ENCODE measurements at regions not wholly inside any gene's neighbourhood (a gene's known extent, or its start where the extent isn't known, plus 50 kb on each side); places are given as distances from the start of the nearest gene placed in this dataset.

- no peak for TF ChIP-seq SUPT20H (IDR thresholded peaks at IDR 0.05; ENCODE audit: borderline replicate concordance, control insufficient read depth, low read depth, low read length)
- TF ChIP-seq, protein P1, sequence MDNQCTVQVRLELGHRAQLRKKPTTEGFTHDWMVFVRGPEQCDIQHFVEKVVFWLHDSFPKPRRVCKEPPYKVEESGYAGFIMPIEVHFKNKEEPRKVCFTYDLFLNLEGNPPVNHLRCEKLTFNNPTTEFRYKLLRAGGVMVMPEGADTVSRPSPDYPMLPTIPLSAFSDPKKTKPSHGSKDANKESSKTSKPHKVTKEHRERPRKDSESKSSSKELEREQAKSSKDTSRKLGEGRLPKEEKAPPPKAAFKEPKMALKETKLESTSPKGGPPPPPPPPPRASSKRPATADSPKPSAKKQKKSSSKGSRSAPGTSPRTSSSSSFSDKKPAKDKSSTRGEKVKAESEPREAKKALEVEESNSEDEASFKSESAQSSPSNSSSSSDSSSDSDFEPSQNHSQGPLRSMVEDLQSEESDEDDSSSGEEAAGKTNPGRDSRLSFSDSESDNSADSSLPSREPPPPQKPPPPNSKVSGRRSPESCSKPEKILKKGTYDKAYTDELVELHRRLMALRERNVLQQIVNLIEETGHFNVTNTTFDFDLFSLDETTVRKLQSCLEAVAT (IDR thresholded peaks at IDR 0.05), result 0 out of 2 replicates have a peak, but pooled peaks have one; percentile 29
- TF ChIP-seq, protein P2, sequence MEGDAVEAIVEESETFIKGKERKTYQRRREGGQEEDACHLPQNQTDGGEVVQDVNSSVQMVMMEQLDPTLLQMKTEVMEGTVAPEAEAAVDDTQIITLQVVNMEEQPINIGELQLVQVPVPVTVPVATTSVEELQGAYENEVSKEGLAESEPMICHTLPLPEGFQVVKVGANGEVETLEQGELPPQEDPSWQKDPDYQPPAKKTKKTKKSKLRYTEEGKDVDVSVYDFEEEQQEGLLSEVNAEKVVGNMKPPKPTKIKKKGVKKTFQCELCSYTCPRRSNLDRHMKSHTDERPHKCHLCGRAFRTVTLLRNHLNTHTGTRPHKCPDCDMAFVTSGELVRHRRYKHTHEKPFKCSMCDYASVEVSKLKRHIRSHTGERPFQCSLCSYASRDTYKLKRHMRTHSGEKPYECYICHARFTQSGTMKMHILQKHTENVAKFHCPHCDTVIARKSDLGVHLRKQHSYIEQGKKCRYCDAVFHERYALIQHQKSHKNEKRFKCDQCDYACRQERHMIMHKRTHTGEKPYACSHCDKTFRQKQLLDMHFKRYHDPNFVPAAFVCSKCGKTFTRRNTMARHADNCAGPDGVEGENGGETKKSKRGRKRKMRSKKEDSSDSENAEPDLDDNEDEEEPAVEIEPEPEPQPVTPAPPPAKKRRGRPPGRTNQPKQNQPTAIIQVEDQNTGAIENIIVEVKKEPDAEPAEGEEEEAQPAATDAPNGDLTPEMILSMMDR (IDR thresholded peaks at IDR 0.05 in 2 of 3, conservative IDR thresholded peaks at IDR 0.05 in 1 of 3; ENCODE audit: control insufficient read depth in 2 of 3, extremely low read depth in 1 of 3, insufficient read depth in 1 of 3, low read depth in 3 of 3, low read length in 3 of 3), result peak; percentile 89 to 99 (median 92)
Measured at GRCh38 chr22:44625981-44626687, 75.9 kb upstream of the PRR5 start (continued).

GRCh38 chr22:44625421-44625760, 76.6 kb upstream of the PRR5 start:
- no peak overlapping the region for H2AFZ ChIP-seq (ENCODE audit: control insufficient read depth, low read depth, low read length)
- no peak overlapping the region for H3K4me2 ChIP-seq (ENCODE audit: control insufficient read depth, insufficient read depth)
- POLR2A ChIA-PET, result no interaction called here
- H3K9me3 ChIP-seq (replicated peaks; ENCODE audit: control insufficient read depth, insufficient read depth, low read length), result no peaks in the 10 kb centered on the region
- H3K27me3 ChIP-seq (replicated peaks in 1 of 2; ENCODE audit: control insufficient read depth in 2 of 2, insufficient read depth in 2 of 2, low read length in 1 of 2), result no peaks in the 10 kb centered on the region; a peak in 1 of 4 replicates
- no peaks in the 10 kb centered on the region for H4K20me1 ChIP-seq (ENCODE audit: control insufficient read depth, insufficient read depth)
- no peaks in the 10 kb centered on the region for H3K4me1 ChIP-seq (ENCODE audit: control insufficient read depth, insufficient read depth, low read length)
- no peak overlapping the region for H3K9ac ChIP-seq (ENCODE audit: control insufficient read depth, insufficient read depth, low read length)
- TF ChIP-seq NFIC (IDR thresholded peaks at IDR 0.05; ENCODE audit: low read depth, low read length) (no peak), SUPT20H (IDR thresholded peaks at IDR 0.05; ENCODE audit: borderline replicate concordance, control insufficient read depth, low read depth, low read length) (no peak), NFXL1 (IDR thresholded peaks at IDR 0.05; ENCODE audit: borderline replicate concordance) (no peak), IRF4 (IDR thresholded peaks at IDR 0.05; ENCODE audit: low read depth, low read length) (no peak), IKZF1 (conservative IDR thresholded peaks at IDR 0.05) (no peak), CBX5 (IDR thresholded peaks at IDR 0.05; ENCODE audit: low read depth) (no peak), MAX (IDR thresholded peaks at IDR 0.05; ENCODE audit: low read depth, low read length) (no peak), YY1 (IDR thresholded peaks at IDR 0.05; ENCODE audit: low read depth, low read length) (no peak), RAD51 (IDR thresholded peaks at IDR 0.05) (no peak), BACH1 (IDR thresholded peaks at IDR 0.05; ENCODE audit: borderline replicate concordance) (no peak), HCFC1 (IDR thresholded peaks at IDR 0.05; ENCODE audit: low read length) (no peak), KDM1A (IDR thresholded peaks at IDR 0.05; ENCODE audit: borderline replicate concordance) (no peak), LARP7 (IDR thresholded peaks at IDR 0.05) (no peak)
- TF ChIP-seq, protein P3, sequence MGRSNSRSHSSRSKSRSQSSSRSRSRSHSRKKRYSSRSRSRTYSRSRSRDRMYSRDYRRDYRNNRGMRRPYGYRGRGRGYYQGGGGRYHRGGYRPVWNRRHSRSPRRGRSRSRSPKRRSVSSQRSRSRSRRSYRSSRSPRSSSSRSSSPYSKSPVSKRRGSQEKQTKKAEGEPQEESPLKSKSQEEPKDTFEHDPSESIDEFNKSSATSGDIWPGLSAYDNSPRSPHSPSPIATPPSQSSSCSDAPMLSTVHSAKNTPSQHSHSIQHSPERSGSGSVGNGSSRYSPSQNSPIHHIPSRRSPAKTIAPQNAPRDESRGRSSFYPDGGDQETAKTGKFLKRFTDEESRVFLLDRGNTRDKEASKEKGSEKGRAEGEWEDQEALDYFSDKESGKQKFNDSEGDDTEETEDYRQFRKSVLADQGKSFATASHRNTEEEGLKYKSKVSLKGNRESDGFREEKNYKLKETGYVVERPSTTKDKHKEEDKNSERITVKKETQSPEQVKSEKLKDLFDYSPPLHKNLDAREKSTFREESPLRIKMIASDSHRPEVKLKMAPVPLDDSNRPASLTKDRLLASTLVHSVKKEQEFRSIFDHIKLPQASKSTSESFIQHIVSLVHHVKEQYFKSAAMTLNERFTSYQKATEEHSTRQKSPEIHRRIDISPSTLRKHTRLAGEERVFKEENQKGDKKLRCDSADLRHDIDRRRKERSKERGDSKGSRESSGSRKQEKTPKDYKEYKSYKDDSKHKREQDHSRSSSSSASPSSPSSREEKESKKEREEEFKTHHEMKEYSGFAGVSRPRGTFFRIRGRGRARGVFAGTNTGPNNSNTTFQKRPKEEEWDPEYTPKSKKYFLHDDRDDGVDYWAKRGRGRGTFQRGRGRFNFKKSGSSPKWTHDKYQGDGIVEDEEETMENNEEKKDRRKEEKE (IDR thresholded peaks at IDR 0.05), result no peak
- FAIRE-seq, result no peak
- no peak overlapping the region for H3K4me3 ChIP-seq
- intact Hi-C loops (cut with micrococcal nuclease; ENCODE audit: unreplicated experiment) (no loop called here), in situ Hi-C loops (cut with MboI) (loop anchor here (5.0 to 10.0 kb wide), 2 partner anchors 538 to 1231 kb away; no protein-coding TSS in a partner anchor)
- CTCF ChIA-PET, result interaction anchor here (0.8 to 3.0 kb wide), 6 partner anchors 25 to 742 kb away, joined by 3 to 23 read pairs (median 5); no protein-coding TSS in a partner anchor
- no peak overlapping the region for H3K27ac ChIP-seq (ENCODE audit: control insufficient read depth, insufficient read depth)
- no peak for ATAC-seq
- 8% methylated on average over 7 of the region's 7 CpGs for WGBS (ENCODE audit: insufficient coverage, insufficient replicate concordance, low lambda C conversion rate, missing lambda C conversion rate)
- RAD21 ChIA-PET (ENCODE audit: unreplicated experiment), result interaction anchor here (1.0 to 3.0 kb wide), 4 partner anchors 60 to 742 kb away, joined by 3 to 13 read pairs (median 7); no protein-coding TSS in a partner anchor
- SMC1A ChIA-PET (ENCODE audit: uncharacterized antibody, unreplicated experiment), result interaction anchor here (1.2 to 1.6 kb wide), 2 partner anchors 539 to 632 kb away, joined by 5 to 6 read pairs; no protein-coding TSS in a partner anchor
- no peak for DNase-seq (ENCODE audit: low read depth, low spot score)
- no TSS peak for BruUV-seq (replicated peaks)
- no peaks in the 10 kb centered on the region for H3K79me2 ChIP-seq (ENCODE audit: control insufficient read depth, insufficient read depth, low read length)
- no peaks in the 10 kb centered on the region for H3K36me3 ChIP-seq (ENCODE audit: control insufficient read depth in 2 of 2, insufficient read depth in 2 of 2, low read length in 1 of 2)
